Retinal pigment epithelial cell (primary cell): ENCODE measurements at regions not wholly inside any gene's neighbourhood (a gene's known extent, or its start where the extent isn't known, plus 50 kb on each side); places are given as distances from the start of the nearest gene placed in this dataset.
A peak's percentile ranks its signal among the peaks of the same experiment; 100 is the strongest.

ENCODE experiments used
- DNase-seq: peaks from one replicate; pipeline ENCODE4 v3.0.0-alpha.2; 2010; ENCODE audit warnings: low read depth
- H3K4me3 ChIP-seq: 2 replicates; pipeline ENCODE4 v1.5.1; 2011; ENCODE audit warnings: mild to moderate bottlenecking, low read length, control low read depth, moderate library complexity
- CTCF ChIP-seq: conservative IDR thresholded peaks from 2 replicates; pipeline ENCODE4 v1.5.1; 2011; ENCODE audit warnings: low read depth, low read length, control low read depth, inconsistent platforms

GRCh38 chr2:5373200-5373599 is 319.0 kb upstream of the SOX11 start:
- TF ChIP-seq CTCF = no peak
- DNase-seq = no peak
- H3K4me3 ChIP-seq = peak overlapping the region; percentile 5

- TF ChIP-seq CTCF = no peak
- no peak for DNase-seq
- H3K4me3 ChIP-seq = no peak overlapping the region
These were observed 317.4 kb upstream of the SOX11 start for GRCh38 chr2:5374762-5375161.

GRCh38 chr2:5377323-5377722 is 314.9 kb upstream of the SOX11 start:
- TF ChIP-seq CTCF = no peak
- DNase-seq = no peak
- no peak overlapping the region for H3K4me3 ChIP-seq

GRCh38 chr2:5379811-5380210 is 312.4 kb upstream of the SOX11 start:
- no peak for DNase-seq
- TF ChIP-seq CTCF = no peak
- H3K4me3 ChIP-seq = no peak overlapping the region

- DNase-seq = no peak
- no peak for TF ChIP-seq CTCF
- no peak overlapping the region for H3K4me3 ChIP-seq
These were observed 306.6 kb upstream of the SOX11 start for GRCh38 chr2:5385596-5385995.

- no peak overlapping the region for H3K4me3 ChIP-seq
- TF ChIP-seq CTCF = no peak
- DNase-seq = no peak
These were observed 304.8 kb upstream of the SOX11 start for GRCh38 chr2:5387406-5387805.

- DNase-seq = no peak
- TF ChIP-seq CTCF = no peak
- H3K4me3 ChIP-seq = no peak overlapping the region
These were observed 302.4 kb upstream of the SOX11 start for GRCh38 chr2:5389740-5390139.
